Prostate gland (tissue), 2 donors: ENCODE measurements at regions not wholly inside any gene's neighbourhood (a gene's known extent, or its start where the extent isn't known, plus 50 kb on each side); places are given as distances from the start of the nearest gene placed in this dataset.

Experiments used
- POLR2AphosphoS5 ChIP-seq: sonication (generic); formaldehyde crosslinking; IDR thresholded peaks from one replicate; pipeline ENCODE4 v1.6.1; 2017; ENCODE audit warnings: antibody characterized with exemption
- TF ChIP-seq, protein P1 (sequence below), 4 experiments: fragments of 200-600 bp in 2 of 4; fragments of 450-650 bp in 2 of 4; sonication (generic) in 2 of 4; IDR thresholded peaks; 1 replicate in 3 of 4; 2 replicates in 1 of 4; pipeline ENCODE4 v1.5.1; 2016 to 2019; ENCODE audit warnings: antibody characterized with exemption in 4 of 4, mild to moderate bottlenecking in 2 of 4, moderate library complexity in 2 of 4

DNA sequence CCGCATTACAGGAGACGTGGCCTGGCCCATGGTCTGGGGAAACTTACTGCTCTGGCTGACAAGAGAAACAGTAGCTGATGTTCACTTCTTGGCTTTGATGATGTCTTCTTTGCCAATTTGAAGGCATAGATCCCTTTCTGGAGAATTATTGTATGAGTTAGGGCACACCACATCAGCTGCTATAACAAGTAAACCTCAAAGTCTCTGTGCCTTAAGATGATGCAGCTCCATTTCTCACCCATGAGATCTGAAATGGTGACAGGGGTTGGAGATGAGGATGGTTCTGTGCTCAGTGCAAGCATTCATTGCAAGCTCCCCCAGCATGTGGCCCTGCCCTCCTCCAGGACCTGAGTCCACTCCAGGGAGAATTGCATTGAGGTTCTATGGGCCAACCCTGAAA lies 157.4 kb downstream of the IRX5 start:
- TF ChIP-seq, protein P1, sequence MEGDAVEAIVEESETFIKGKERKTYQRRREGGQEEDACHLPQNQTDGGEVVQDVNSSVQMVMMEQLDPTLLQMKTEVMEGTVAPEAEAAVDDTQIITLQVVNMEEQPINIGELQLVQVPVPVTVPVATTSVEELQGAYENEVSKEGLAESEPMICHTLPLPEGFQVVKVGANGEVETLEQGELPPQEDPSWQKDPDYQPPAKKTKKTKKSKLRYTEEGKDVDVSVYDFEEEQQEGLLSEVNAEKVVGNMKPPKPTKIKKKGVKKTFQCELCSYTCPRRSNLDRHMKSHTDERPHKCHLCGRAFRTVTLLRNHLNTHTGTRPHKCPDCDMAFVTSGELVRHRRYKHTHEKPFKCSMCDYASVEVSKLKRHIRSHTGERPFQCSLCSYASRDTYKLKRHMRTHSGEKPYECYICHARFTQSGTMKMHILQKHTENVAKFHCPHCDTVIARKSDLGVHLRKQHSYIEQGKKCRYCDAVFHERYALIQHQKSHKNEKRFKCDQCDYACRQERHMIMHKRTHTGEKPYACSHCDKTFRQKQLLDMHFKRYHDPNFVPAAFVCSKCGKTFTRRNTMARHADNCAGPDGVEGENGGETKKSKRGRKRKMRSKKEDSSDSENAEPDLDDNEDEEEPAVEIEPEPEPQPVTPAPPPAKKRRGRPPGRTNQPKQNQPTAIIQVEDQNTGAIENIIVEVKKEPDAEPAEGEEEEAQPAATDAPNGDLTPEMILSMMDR (IDR thresholded peaks at IDR 0.05) = no peak
- TF ChIP-seq POLR2AphosphoS5 = no peak
